Activated naive CD8-positive, alpha-beta T cell treated with anti-CD3 and anti-CD28 coated beads, Interleukin-2, amount 50 U/mL, for 24 hours (primary cell): ENCODE measurements at regions not wholly inside any gene's neighbourhood (a gene's known extent, or its start where the extent isn't known, plus 50 kb on each side); places are given as distances from the start of the nearest gene placed in this dataset.

Experiments used
- ATAC-seq: fragments of 150-1000 bp; cut with Tn5 transposase; one replicate; pipeline ENCODE4 v1.10.0; 2021
- DNase-seq: peaks from one replicate; pipeline ENCODE4 v3.0.0; 2021
- H3K27ac Mint-ChIP-seq: one replicate; pipeline ENCODE4 v1.8.0; 2021; ENCODE audit warnings: mild to moderate bottlenecking, mixed read lengths
- H3K27me3 Mint-ChIP-seq: one replicate; pipeline ENCODE4 v1.8.0; 2021; ENCODE audit warnings: mixed read lengths
- H3K36me3 Mint-ChIP-seq: one replicate; pipeline ENCODE4 v1.8.0; 2021; ENCODE audit warnings: low read depth, mixed read lengths
- H3K4me1 Mint-ChIP-seq: one replicate; pipeline ENCODE4 v1.8.0; 2021; ENCODE audit warnings: mixed read lengths
- H3K4me3 Mint-ChIP-seq: one replicate; pipeline ENCODE4 v1.8.0; 2021; ENCODE audit warnings: mild to moderate bottlenecking, moderate library complexity, mixed read lengths
- H3K9me3 Mint-ChIP-seq: one replicate; pipeline ENCODE4 v1.8.0; 2021; ENCODE audit warnings: mixed read lengths

DNA sequence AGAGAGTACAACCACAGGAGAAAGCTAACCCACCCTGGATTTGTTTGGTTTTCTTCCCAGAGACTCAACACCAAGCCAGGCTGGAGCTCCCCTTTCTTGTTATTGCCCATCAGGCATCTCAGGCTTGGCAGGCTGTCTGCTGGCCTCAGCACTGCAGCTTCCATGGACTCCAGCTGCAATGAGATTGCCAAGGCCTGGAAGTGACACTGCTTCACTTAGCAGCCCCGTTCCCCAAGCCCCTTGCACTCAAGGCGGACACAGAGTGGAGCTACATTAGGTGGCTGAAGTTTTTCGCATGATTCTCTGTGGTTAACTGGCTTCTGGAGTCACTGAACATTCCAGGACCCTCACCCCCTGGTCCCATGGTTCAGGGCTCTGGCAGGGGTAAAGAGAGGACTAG is 163.1 kb upstream of the GDF10 start:
- no peaks in the 10 kb centered on the region for H3K36me3 Mint-ChIP-seq
- no peak overlapping the region for H3K27ac Mint-ChIP-seq
- no peak overlapping the region for H3K4me3 Mint-ChIP-seq
- no peaks in the 10 kb centered on the region for H3K9me3 Mint-ChIP-seq
- ATAC-seq: no peak
- DNase-seq: no peak
- peaks cover 7% of the 10 kb centered on the region for H3K4me1 Mint-ChIP-seq
- H3K27me3 Mint-ChIP-seq: no peaks in the 10 kb centered on the region

DNA sequence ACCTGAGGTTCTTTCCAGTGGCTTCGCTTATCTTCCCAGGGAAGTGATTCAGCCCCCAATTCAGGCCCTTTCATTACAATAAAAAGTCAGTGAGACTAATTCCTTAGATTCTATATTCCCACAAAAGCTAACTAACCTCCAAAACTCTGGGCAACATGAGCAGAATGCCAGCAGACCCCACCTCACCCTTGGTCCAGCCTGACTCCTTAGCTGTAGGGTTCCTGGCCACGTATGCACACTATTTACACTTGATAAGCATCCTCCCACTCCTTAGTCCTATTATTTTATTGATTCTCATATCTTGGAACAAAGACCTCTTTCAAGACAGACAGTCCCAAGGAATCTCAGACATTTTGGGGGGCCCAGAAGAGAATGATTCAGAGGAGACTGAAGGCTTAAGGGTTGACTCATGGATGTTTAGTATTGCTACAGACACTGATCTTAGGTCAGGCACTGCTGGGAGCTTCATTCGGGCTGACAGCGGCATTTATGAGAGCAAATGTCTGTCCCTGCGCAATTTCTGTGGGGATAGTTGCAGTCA is 162.6 kb upstream of the GDF10 start:
- Mint-ChIP-seq H3K27me3 (no peaks in the 10 kb centered on the region), H3K27ac (no peak overlapping the region), H3K9me3 (no peaks in the 10 kb centered on the region), H3K4me3 (no peak overlapping the region), H3K4me1 (peaks cover 7% of the 10 kb centered on the region), H3K36me3 (no peaks in the 10 kb centered on the region)
- no peak for DNase-seq
- ATAC-seq: no peak

DNA sequence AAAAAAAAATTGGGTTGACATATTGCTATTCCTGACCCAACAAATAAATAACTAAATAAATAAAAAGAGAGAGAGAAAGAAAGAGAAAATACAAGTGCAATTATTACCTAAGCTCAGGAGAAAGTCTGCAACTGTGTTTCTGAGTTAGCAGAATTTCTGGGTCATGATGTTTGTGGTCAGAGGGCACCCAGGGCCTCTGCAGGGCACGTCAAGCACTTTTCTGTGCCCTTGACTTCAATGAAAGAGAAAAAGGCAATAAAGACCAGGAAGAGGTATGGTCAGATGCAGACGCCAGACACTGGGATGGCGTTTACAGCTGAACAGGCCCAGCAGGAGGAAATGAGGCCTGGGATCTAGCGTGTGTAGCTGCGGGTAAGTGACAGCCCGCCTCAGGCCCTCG is 160.9 kb upstream of the GDF10 start:
- H3K27ac Mint-ChIP-seq: no peak overlapping the region
- no peaks in the 10 kb centered on the region for H3K9me3 Mint-ChIP-seq
- DNase-seq: no peak
- H3K4me3 Mint-ChIP-seq: no peak overlapping the region
- no peak for ATAC-seq
- H3K4me1 Mint-ChIP-seq: peaks cover 1% of the 10 kb centered on the region
- H3K36me3 Mint-ChIP-seq: no peaks in the 10 kb centered on the region
- no peaks in the 10 kb centered on the region for H3K27me3 Mint-ChIP-seq

DNA sequence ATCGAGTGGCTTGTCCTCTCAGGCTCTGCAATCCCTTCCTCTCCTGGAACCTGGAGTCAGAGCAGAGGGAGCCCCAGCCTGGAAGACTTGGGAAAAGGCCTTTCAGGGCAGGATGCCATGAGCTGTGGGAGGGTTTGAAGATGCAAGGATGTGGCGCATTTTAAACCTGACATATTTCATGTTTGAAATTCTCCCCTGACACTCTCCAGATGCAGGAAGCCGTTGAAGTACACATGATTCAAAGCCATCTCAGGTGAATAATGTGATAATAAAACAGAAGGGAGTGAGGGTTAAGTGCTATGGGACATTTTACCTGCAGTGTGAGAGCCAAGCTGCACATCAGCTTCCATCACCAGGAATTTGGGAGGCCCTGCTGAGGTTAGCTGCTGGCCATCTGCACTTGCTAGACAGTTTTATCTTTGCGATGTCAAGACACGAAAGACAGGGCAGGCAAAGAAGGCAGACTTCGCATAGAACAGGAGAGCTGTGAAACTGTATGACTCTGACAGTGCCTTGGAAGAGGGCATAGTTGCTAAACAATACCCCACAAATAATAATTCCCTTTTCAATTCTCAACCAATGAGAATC is 159.1 kb upstream of the GDF10 start:
- Mint-ChIP-seq H3K27me3 (no peaks in the 10 kb centered on the region), H3K27ac (no peak overlapping the region), H3K4me1 (peaks cover 12% of the 10 kb centered on the region), H3K36me3 (no peaks in the 10 kb centered on the region), H3K9me3 (no peaks in the 10 kb centered on the region), H3K4me3 (no peak overlapping the region)
- no peak for ATAC-seq
- no peak for DNase-seq

DNA sequence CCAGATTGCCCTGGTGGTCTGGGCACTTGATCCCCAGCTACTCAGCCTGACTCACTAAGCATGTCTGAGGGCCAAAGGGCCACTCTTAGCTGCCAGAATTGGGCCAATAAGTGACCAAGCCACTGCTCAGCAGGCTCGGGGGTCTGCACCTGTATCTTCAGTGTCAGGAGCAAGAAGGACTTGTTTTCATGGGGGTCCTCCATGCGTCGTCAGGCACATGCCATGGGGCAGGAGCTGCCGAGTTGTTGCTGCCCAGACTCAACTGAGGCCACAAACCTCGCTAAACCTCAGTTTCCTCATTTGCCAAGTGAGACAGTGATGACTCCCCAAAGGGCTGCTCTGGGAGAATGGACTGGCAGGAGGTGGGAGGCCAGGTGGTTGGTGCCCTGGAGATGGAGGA is 158.6 kb upstream of the GDF10 start:
- H3K27me3 Mint-ChIP-seq: no peaks in the 10 kb centered on the region
- peaks cover 14% of the 10 kb centered on the region for H3K4me1 Mint-ChIP-seq
- H3K4me3 Mint-ChIP-seq: no peak overlapping the region
- no peak for ATAC-seq
- no peaks in the 10 kb centered on the region for H3K36me3 Mint-ChIP-seq
- no peaks in the 10 kb centered on the region for H3K9me3 Mint-ChIP-seq
- no peak overlapping the region for H3K27ac Mint-ChIP-seq
- no peak for DNase-seq

DNA sequence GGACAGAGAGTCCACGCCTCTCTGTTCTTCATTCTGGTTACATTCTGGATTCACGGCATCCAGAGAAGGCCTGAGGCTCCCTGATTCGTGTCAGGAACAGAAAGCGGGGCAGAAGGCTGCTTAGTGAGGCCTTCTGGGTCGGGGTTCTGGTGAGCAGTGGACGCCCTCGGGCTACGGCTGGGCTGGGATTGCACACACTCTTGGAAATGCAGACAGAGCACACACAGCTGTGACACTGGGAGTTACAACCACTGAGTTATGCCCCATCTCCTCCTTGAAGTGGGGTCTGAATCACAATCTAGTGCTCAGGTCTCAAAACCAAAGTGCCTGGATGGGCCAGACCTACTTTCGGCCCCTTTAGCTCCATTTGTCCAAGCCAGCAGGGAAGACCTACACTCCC is 156.9 kb upstream of the GDF10 start:
- peaks cover 14% of the 10 kb centered on the region for H3K4me1 Mint-ChIP-seq
- no peaks in the 10 kb centered on the region for H3K36me3 Mint-ChIP-seq
- H3K27ac Mint-ChIP-seq: no peak overlapping the region
- DNase-seq (no peak), ATAC-seq (no peak)
- no peaks in the 10 kb centered on the region for H3K9me3 Mint-ChIP-seq
- H3K4me3 Mint-ChIP-seq: no peak overlapping the region
- H3K27me3 Mint-ChIP-seq: no peaks in the 10 kb centered on the region

DNA sequence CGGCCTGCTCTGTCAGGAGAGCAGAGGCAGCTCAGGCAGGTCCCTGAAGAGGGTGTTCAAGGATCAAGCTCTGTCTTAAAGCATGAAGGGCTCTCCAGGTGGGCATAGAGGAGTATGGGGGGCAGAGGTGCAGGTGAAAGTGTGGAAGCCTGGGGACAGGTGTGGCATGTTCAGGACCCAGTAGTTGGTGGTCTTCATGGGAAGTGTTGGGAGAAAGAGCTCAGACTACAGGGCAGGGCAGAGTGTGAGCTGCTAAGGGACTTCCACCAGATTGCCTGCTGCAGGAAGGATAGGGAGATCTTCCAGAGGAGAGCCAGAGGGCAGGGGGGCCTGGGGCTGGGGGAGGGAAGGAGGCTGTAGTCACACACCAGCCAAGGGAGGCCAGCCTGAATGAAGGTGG is 156.5 kb upstream of the GDF10 start:
- no peaks in the 10 kb centered on the region for H3K9me3 Mint-ChIP-seq
- ATAC-seq: no peak
- H3K4me3 Mint-ChIP-seq: no peak overlapping the region
- no peaks in the 10 kb centered on the region for H3K36me3 Mint-ChIP-seq
- H3K27me3 Mint-ChIP-seq: no peaks in the 10 kb centered on the region
- no peak for DNase-seq
- H3K4me1 Mint-ChIP-seq: peaks cover 14% of the 10 kb centered on the region
- no peak overlapping the region for H3K27ac Mint-ChIP-seq

DNA sequence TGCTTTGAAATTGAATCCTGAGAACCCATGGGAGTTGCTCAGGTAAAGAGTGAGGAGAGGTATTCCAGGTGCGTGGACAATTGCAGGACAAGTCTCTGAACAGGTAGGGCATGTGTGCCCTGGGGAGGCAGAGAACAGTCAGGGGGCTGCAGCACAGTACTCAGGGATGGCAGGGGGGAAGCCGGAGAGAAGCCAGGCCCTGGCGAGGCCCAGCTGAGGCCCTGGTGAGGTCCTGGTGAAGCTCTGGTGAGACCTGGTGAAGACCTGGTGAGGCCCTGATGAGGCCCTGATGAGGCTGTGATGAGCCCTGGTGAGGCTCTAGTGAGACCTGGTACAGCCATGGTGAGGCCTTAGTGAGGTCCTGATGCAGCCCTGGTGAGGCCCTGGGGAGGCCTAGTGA is 155.5 kb upstream of the GDF10 start:
- Mint-ChIP-seq H3K27ac (peak overlapping the region; percentile 57), H3K9me3 (no peaks in the 10 kb centered on the region), H3K4me3 (no peak overlapping the region), H3K27me3 (no peaks in the 10 kb centered on the region), H3K4me1 (peaks cover 14% of the 10 kb centered on the region), H3K36me3 (no peaks in the 10 kb centered on the region)
- ATAC-seq (no peak), DNase-seq (no peak)

DNA sequence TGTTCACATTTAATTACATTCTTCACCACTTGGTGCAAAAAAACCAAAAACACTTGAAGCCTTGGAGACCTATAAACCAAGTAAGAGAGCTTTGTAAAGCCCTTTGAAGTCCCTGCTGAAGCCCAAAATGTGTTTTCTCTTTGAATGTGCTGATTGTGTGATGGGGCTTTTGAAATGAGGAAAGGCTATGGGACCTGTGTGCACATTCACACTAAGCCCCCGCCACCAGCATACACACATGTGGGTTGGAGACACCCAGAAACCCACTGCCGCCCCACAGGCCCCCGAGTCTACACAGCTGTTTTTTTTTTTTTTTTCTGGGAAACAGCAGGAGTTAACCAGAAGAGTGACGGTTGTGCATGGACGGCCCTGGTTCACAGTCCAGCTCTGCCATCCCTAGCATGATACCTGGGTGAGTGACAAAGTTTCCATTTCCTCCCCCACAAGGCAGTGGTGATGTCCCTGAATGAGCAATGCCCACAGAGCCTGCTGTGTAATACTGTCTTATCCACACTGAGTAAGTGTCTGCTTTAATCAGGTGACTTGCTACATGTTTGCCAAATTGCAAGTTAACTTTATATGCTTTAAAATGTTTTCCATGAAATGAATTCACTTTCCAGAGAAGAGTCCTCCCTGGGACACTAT is 154.6 kb upstream of the GDF10 start:
- Mint-ChIP-seq H3K9me3 (no peaks in the 10 kb centered on the region), H3K4me1 (peaks cover 14% of the 10 kb centered on the region), H3K27ac (peak overlapping the region; percentile 57), H3K4me3 (no peak overlapping the region), H3K27me3 (no peaks in the 10 kb centered on the region), H3K36me3 (no peaks in the 10 kb centered on the region)
- peak; percentile 33 for DNase-seq
- peak; percentile 99 for ATAC-seq

DNA sequence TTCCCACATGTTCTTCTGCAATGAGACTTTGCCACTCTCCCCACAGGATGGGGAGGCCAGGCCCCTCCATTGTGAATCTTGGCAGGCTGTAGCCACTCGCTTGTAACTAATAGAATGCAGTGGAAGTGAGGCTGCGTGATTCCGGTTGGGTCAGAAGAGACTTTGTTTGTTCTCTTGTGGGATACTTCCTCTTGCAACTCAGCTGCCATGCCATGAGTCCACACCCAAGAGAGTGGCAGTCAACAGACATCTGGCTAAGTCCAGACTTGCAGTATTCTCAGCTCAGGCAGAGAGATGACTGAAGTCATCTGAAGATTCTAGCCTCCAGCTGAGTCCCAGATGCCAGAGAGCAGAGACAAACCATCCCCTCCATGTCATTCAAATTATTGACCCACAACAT is 153.4 kb upstream of the GDF10 start:
- Mint-ChIP-seq H3K27ac (no peak overlapping the region), H3K36me3 (no peaks in the 10 kb centered on the region), H3K4me3 (no peak overlapping the region), H3K4me1 (peaks cover 14% of the 10 kb centered on the region), H3K9me3 (no peaks in the 10 kb centered on the region), H3K27me3 (no peaks in the 10 kb centered on the region)
- DNase-seq (no peak), ATAC-seq (no peak)

DNA sequence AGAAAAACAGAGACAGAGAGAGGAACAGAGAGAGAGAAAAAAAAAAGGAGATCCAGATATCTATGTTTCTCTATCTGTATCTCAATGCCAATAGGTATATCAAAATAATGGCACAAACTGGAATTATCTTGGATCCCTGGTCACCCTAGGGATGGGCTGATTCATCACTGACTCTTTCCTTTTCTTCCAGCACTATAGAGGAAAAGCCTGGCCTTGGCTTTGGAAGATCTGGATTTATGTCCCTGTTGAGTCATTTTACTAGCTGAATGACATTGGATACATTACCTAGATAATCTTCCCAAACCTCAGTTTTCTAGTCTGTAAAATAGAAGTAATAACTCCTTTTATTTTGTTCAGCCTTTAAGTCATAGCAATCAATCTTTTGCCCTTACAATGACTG is 152.8 kb upstream of the GDF10 start:
- Mint-ChIP-seq H3K4me1 (peaks cover 14% of the 10 kb centered on the region), H3K27me3 (no peaks in the 10 kb centered on the region), H3K4me3 (no peak overlapping the region), H3K27ac (no peak overlapping the region), H3K36me3 (no peaks in the 10 kb centered on the region), H3K9me3 (no peaks in the 10 kb centered on the region)
- ATAC-seq: no peak
- DNase-seq: no peak

DNA sequence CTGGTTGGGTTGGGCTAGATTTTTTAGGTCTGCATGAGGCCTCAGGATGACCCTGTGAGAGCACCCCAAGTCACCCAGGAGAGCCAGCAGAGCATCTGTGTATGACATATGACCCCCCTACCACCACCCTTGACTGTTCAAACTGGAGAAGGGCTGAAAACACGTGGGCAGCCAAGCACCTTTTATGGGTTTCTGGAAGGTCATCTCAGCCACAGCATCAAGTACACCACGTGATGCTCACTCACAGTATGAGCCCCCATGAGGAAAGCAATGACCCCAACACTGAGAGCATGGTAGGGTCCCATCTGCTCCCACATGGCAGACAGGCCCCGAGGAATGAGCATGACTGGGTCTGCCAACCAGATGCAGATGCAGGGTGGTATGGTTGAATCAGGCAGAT is 149.4 kb upstream of the GDF10 start:
- Mint-ChIP-seq H3K4me3 (no peak overlapping the region), H3K27me3 (no peaks in the 10 kb centered on the region), H3K27ac (no peak overlapping the region), H3K4me1 (peaks cover 12% of the 10 kb centered on the region), H3K9me3 (peaks cover 21% of the 10 kb centered on the region), H3K36me3 (peaks cover 1% of the 10 kb centered on the region)
- DNase-seq (no peak), ATAC-seq (no peak)

DNA sequence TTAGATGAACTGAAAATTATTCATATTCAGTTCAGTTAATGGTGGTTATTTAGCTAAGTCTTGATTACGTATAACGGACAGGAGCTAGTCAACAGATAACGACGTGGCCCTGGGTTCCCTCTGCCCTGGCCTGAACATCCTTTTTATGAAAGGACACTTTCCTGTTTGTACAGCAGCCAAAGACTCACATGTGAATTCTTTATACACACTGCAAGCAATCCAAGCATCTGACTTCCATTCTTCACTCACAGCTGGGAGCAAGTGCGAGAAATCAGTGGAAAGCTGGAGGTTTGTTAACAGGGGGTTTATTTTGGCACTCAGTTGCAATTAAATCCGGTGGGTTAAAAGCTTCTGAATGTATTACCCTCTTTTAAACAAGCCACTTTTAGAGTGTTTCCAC is 148.1 kb upstream of the GDF10 start:
- Mint-ChIP-seq H3K4me1 (peaks cover 10% of the 10 kb centered on the region), H3K4me3 (no peak overlapping the region), H3K27ac (no peak overlapping the region), H3K27me3 (no peaks in the 10 kb centered on the region), H3K9me3 (peaks cover 31% of the 10 kb centered on the region), H3K36me3 (peaks cover 1% of the 10 kb centered on the region)
- ATAC-seq: no peak
- no peak for DNase-seq

DNA sequence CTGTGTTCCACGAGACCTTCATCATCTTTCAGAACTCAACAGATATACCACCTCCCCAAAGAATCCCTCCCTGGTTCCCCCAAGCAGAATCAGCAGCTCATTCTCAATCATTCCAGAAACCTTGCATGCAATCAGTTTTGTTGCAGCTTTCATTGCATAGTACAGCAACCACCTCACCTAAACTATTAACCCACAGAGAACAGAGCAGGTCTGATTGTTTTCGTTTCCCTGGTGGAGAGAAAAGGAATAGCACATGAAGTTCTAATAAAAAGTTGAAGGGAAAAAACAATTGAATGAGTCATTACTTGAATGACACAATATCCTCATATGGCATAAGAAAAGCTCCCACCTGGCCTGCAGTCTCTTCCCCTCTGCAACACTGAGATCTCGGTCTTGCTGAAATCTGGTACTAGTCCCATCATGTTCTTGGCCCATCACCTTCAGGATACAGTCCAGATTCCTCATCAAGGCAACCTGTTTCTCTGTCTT is 147.1 kb upstream of the GDF10 start:
- Mint-ChIP-seq H3K4me1 (peaks cover 10% of the 10 kb centered on the region), H3K27me3 (no peaks in the 10 kb centered on the region), H3K36me3 (peaks cover 1% of the 10 kb centered on the region), H3K4me3 (no peak overlapping the region), H3K9me3 (peaks cover 31% of the 10 kb centered on the region), H3K27ac (no peak overlapping the region)
- DNase-seq (no peak), ATAC-seq (peak; percentile 36)

DNA sequence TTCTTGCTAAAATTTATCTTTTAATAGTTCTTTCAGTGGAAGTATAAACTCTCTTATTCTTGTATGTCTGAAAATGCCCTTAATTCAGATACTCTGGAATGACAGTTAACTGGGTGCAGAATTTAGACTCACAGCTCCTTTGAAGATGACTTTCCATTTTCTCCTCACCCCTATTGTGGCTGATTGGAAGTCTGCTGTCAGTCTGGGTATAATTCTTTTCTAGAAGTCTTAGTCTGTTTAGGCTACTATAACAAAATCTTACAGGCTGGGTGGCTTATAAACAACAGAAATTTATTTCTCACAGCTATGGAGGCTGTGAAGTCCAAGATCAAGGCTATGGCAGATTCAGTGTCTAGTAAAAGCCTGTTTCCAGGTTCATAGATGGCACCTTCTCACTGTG is 145.2 kb upstream of the GDF10 start:
- Mint-ChIP-seq H3K4me1 (peaks cover 10% of the 10 kb centered on the region), H3K27me3 (no peaks in the 10 kb centered on the region), H3K4me3 (no peak overlapping the region), H3K9me3 (peaks cover 31% of the 10 kb centered on the region), H3K36me3 (peaks cover 1% of the 10 kb centered on the region), H3K27ac (no peak overlapping the region)
- no peak for ATAC-seq
- no peak for DNase-seq
